ENCODE measurements at regions not wholly inside any gene's neighbourhood (a gene's known extent, or its start where the extent isn't known, plus 50 kb on each side); places are given as distances from the start of the nearest gene placed in this dataset.
"Not testable (repeated sequence)": the region's sequence is repeated elsewhere in the genome, so short reads cannot be mapped to it uniquely, and the experiment has no call there.

DNA sequence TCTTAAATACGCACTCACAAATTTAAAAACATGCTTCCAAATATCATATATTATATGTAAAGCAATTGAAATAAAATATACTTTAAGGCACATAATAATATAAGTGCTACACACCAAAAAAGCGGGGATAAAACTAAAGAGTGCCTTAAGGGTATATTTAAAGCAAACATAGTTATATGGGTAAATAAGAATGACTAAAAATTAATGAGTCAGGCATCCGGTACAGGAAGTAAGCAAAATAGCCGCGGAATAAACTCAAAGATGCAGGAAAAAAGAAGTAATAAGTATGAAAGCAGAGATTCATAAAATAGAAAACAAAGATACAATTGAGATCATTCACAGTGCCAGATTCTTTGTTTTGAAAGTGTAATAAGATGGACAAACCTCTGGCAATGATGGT lies 503.5 kb upstream of the SOX11 start:
- Mint-ChIP-seq H3K36me3 (ENCODE audit: low read depth) (no peaks in the 10 kb centered on the region), H3K4me1 (no peaks in the 10 kb centered on the region), H3K27me3 (no peaks in the 10 kb centered on the region), H3K27ac (no peak overlapping the region), H3K4me3 (no peak overlapping the region), H3K9me3 (peaks cover 14% of the 10 kb centered on the region)
- ATAC-seq (no peak), DNase-seq (no peak)

DNA sequence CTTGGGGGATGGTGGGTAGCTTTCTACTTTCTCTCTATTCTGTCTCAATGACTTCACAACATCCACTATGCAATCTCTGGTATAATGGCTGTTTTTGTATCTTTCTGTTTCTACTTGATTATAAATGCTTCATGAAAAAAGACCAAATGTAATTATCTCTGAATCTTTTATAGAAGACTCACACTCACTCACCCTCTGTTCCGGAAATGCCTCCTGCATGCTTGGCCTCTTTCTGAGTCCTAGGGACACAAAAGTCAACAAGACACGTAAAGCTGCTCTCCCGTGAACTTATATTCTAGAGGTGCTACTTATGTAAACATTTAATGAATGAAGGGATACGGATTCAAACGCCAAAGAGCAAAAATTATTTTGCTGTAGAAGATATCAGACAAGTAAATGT lies 502.2 kb upstream of the SOX11 start:
- Mint-ChIP-seq H3K4me3 (no peak overlapping the region), H3K36me3 (ENCODE audit: low read depth) (no peaks in the 10 kb centered on the region), H3K27ac (no peak overlapping the region)

DNA sequence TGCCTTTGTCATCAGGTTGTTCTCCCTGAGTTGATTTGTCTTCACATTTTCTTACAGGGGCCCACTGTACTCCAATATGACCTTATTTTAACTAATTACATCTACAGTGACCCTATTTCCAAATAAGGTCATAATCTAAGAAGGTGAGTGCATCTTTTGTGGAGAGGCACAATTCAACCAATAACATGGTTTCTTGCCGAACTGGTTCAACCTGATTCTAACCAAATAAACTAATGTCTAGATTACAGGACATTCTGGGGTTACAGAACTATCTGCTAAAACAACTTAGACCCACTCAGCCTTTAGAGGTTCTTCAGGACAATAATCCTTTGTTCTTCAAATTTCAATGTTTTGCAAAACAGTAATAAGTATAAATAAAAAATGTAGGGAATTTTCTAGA lies 496.5 kb upstream of the SOX11 start:
- no peak overlapping the region for H3K4me3 Mint-ChIP-seq
- H3K9me3 Mint-ChIP-seq = peaks cover 12% of the 10 kb centered on the region
- H3K4me1 Mint-ChIP-seq = no peaks in the 10 kb centered on the region
- DNase-seq (no peak), ATAC-seq (no peak)
- no peak overlapping the region for H3K27ac Mint-ChIP-seq
- H3K36me3 Mint-ChIP-seq (ENCODE audit: low read depth) = no peaks in the 10 kb centered on the region
- H3K27me3 Mint-ChIP-seq = no peaks in the 10 kb centered on the region

More for the DNA sequence above, 502.2 kb upstream of the SOX11 start:
- no peaks in the 10 kb centered on the region for H3K4me1 Mint-ChIP-seq
- H3K27me3 Mint-ChIP-seq = no peaks in the 10 kb centered on the region
- ATAC-seq (no peak), DNase-seq (no peak)
- peaks cover 18% of the 10 kb centered on the region for H3K9me3 Mint-ChIP-seq

DNA sequence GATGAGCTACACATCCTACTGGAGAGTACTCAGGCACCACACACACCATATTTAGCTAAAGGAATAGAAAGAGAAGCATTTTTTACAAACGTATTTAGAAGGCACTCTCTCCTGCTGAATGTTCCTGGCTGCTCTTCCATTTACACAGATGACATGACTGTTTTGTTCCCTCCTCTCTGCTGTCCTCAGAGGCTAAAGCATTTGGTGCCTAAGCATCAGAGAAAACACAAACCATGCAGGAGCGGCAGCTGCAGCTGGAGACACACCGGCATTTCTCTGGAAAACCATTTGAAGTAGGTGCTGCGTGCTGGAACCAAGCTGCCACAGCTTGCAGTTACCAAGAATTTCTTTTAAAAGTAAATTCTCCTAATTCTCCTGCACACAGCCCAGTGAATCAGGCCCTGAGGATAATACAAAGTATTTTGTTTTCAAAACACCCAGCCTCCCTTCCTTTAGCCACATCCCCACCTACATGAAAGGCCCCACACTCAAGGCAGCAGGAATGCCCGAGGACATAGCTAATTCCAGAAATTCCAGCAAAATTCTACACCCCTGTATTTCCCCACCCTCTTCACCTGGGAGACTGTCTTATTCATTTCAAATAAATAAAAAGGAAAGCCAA lies 488.9 kb upstream of the SOX11 start:
- Mint-ChIP-seq H3K9me3 (peaks cover 17% of the 10 kb centered on the region), H3K36me3 (ENCODE audit: low read depth) (no peaks in the 10 kb centered on the region), H3K4me1 (no peaks in the 10 kb centered on the region), H3K27ac (no peak overlapping the region), H3K27me3 (no peaks in the 10 kb centered on the region), H3K4me3 (no peak overlapping the region)
- no peak for DNase-seq
- no peak for ATAC-seq

- ATAC-seq; H3K4me1 Mint-ChIP-seq; DNase-seq; H3K4me3 Mint-ChIP-seq; H3K27me3 Mint-ChIP-seq; H3K27ac Mint-ChIP-seq; H3K36me3 Mint-ChIP-seq (ENCODE audit: low read depth): not testable (repeated sequence)
- H3K9me3 Mint-ChIP-seq = peaks cover 10% of the 10 kb centered on the region
These were observed 485.4 kb upstream of the SOX11 start for GRCh38 chr2:5206742-5207141.

DNA sequence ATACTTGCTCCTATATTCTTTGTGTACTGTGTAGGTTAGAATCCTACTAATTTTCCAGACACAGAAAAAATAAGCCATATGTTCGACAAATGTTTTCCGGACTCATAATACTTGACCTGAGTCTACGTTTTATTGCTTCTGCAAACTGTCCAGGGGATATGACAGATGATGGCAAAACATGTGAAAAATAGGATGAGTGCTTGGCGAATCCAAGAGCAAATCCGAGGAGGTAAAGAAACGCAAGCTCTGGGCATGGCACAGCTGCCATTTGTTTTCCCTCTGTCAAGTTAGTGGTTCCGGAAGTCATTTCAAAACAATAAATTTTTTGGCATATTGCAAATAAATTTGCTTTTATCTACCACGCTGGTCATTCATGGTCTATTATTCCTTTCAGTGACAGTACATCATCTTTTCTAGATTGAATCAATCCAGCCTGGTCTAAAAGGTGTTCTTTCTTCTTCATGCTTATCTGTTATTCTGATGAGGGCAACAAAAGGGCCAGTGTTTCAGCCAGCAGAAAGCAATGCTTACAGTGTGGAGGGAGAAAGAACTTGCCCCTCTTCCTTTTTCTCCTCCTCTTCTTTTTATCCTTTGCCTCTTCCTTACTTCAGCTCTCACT lies 476.1 kb upstream of the SOX11 start:
- H3K4me3 Mint-ChIP-seq = no peak overlapping the region
- no peak overlapping the region for H3K27ac Mint-ChIP-seq
- no peaks in the 10 kb centered on the region for H3K27me3 Mint-ChIP-seq
- H3K4me1 Mint-ChIP-seq = no peaks in the 10 kb centered on the region
- ATAC-seq (no peak), DNase-seq (no peak)
- H3K36me3 Mint-ChIP-seq (ENCODE audit: low read depth) = no peaks in the 10 kb centered on the region
- H3K9me3 Mint-ChIP-seq = peaks cover 29% of the 10 kb centered on the region

DNA sequence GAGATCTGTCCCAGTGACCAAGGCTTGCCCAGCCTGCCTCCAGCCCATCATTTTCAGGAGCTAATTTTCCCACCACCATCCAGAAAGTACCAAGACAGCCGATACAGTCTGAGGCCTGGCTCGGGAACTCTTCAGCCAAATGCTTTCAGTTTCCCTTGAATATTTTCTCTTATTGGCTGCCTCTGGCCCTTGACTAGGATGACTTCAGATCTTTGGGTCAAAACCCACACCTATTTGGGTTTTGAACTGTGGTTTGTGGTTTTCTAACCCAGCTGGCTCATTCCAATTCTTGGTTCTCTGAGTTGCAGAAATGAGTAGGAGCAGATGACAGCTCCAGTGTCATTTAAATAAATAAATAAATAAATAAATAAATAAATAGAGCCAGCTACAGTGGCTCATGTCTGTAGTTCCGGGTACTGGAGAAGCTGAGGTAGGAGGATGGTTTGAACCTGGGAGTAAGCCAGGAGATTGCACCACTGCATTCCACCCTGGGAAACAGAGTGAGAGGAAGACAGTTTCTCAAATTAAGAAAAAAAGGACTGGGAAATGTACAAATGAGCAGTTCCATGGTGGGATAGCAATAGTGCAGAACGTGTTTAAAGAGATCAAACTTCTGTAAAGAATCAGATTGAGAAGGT lies 465.0 kb upstream of the SOX11 start:
- no peak overlapping the region for H3K27ac Mint-ChIP-seq
- peaks cover 8% of the 10 kb centered on the region for H3K9me3 Mint-ChIP-seq
- no peaks in the 10 kb centered on the region for H3K4me1 Mint-ChIP-seq
- H3K27me3 Mint-ChIP-seq = no peaks in the 10 kb centered on the region
- DNase-seq = no peak
- H3K36me3 Mint-ChIP-seq (ENCODE audit: low read depth) = no peaks in the 10 kb centered on the region
- H3K4me3 Mint-ChIP-seq = no peak overlapping the region
- ATAC-seq = no peak

DNA sequence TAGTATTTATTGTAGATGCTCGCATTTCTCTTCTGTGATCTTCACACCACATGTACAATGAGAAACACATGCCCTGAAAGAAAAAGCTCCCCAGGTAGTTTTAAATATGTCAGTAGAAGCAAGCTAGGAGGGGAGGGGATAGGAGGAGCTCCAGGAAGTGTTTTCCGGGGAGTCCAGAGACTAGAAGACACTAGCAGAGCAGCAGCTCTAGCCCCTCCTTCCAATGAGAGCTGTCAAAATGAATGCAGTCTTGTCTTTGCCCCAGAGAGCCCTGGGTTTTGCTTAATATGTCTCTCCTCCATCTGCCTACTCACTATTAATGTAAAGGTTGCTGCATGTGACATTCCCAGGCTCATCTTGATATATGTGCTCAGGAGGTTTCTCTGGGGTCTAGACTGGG lies 462.6 kb upstream of the SOX11 start:
- no peaks in the 10 kb centered on the region for H3K4me1 Mint-ChIP-seq
- H3K27me3 Mint-ChIP-seq = no peaks in the 10 kb centered on the region
- no peak for DNase-seq
- no peak for ATAC-seq
- peaks cover 5% of the 10 kb centered on the region for H3K9me3 Mint-ChIP-seq
- H3K4me3 Mint-ChIP-seq = no peak overlapping the region
- no peaks in the 10 kb centered on the region for H3K36me3 Mint-ChIP-seq (ENCODE audit: low read depth)
- H3K27ac Mint-ChIP-seq = no peak overlapping the region

- Mint-ChIP-seq H3K36me3 (ENCODE audit: low read depth) (no peaks in the 10 kb centered on the region), H3K4me3 (no peak overlapping the region), H3K4me1 (no peaks in the 10 kb centered on the region), H3K27me3 (no peaks in the 10 kb centered on the region), H3K27ac (no peak overlapping the region), H3K9me3 (peaks cover 5% of the 10 kb centered on the region)
- ATAC-seq (no peak), DNase-seq (no peak)
These were observed 461.7 kb upstream of the SOX11 start for GRCh38 chr2:5230444-5230843.

DNA sequence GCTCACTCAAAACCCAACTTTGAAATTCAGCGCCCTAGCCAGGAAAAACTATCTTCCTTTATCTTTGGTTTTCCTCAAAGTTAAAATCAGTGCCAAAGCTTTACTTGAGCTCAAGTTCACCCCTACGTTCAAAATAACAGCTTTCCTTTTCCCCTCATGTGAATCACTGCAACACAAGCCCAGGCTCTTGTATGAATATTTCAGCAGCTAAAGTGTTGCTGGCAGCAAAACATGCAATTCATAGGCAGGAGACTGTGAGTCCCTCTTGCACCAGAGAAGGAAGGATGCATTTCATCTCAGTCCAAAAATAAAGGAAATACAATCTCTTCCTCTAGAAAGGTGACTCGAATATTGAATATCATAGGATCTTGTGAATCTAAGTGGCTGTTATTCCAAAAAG lies 461.3 kb upstream of the SOX11 start:
- H3K9me3 Mint-ChIP-seq = peaks cover 5% of the 10 kb centered on the region
- H3K4me3 Mint-ChIP-seq = no peak overlapping the region
- no peak for DNase-seq
- H3K27me3 Mint-ChIP-seq = no peaks in the 10 kb centered on the region
- no peaks in the 10 kb centered on the region for H3K4me1 Mint-ChIP-seq
- ATAC-seq = no peak
- H3K27ac Mint-ChIP-seq = no peak overlapping the region
- no peaks in the 10 kb centered on the region for H3K36me3 Mint-ChIP-seq (ENCODE audit: low read depth)

- Mint-ChIP-seq H3K9me3 (peaks cover 5% of the 10 kb centered on the region), H3K27ac (no peak overlapping the region), H3K36me3 (ENCODE audit: low read depth) (no peaks in the 10 kb centered on the region), H3K4me3 (no peak overlapping the region), H3K27me3 (no peaks in the 10 kb centered on the region), H3K4me1 (no peaks in the 10 kb centered on the region)
- no peak for ATAC-seq
- no peak for DNase-seq
These were observed 460.9 kb upstream of the SOX11 start for GRCh38 chr2:5231287-5231686.

GRCh38 chr2:5234563-5234962 lies 457.6 kb upstream of the SOX11 start:
- H3K36me3 Mint-ChIP-seq (ENCODE audit: low read depth) = no peaks in the 10 kb centered on the region
- H3K27me3 Mint-ChIP-seq = no peaks in the 10 kb centered on the region
- DNase-seq = no peak
- H3K27ac Mint-ChIP-seq = no peak overlapping the region
- H3K4me1 Mint-ChIP-seq = no peaks in the 10 kb centered on the region
- no peak for ATAC-seq
- H3K4me3 Mint-ChIP-seq = no peak overlapping the region
- H3K9me3 Mint-ChIP-seq = no peaks in the 10 kb centered on the region

DNA sequence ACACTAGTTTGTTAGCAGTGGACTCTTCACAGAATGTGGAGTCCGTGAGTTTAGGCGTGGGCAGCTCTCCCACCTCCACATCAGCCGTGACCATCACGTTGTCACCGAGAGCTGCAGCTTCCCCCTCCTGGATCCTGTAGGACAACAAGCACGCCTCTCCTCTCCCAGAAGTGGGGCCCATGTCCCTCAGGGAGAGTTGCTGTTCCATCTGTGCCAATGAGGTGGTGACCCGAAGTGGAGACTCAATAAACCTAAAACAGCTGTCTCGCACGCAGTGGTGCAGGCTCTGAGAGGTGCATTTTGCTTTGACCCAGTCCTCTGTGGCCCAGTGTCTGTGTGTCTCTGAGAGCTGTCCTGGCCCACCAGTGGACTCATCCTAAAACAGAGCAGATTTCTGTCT lies 456.5 kb upstream of the SOX11 start:
- Mint-ChIP-seq H3K36me3 (ENCODE audit: low read depth) (no peaks in the 10 kb centered on the region), H3K4me1 (no peaks in the 10 kb centered on the region), H3K4me3 (no peak overlapping the region), H3K9me3 (no peaks in the 10 kb centered on the region), H3K27ac (no peak overlapping the region), H3K27me3 (no peaks in the 10 kb centered on the region)
- DNase-seq (no peak), ATAC-seq (no peak)

- H3K4me3 Mint-ChIP-seq = no peak overlapping the region
- DNase-seq (no peak), ATAC-seq (no peak)
- H3K4me1 Mint-ChIP-seq = no peaks in the 10 kb centered on the region
- H3K36me3 Mint-ChIP-seq (ENCODE audit: low read depth) = no peaks in the 10 kb centered on the region
- H3K9me3 Mint-ChIP-seq = no peaks in the 10 kb centered on the region
- no peak overlapping the region for H3K27ac Mint-ChIP-seq
- H3K27me3 Mint-ChIP-seq = no peaks in the 10 kb centered on the region
These were observed 455.9 kb upstream of the SOX11 start for GRCh38 chr2:5236249-5236648.

DNA sequence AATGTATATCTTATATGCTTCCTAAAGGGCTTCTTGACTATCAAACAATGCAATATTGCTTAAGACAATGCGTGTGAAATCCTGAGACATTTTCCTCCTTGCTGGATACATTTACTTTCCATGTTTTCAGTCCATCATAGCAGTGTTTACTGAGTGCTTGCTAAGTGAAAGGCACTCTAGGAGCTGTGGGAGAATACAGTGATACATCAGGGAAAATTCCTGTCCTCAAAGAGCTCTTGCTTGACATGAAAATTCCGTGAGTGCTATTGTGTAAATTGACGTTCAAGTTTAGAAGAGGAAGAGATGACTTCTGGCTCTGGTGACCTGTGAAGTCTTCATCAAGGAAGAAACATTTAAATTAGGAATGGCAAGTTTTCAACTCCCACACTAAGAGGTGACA lies 449.4 kb upstream of the SOX11 start:
- ATAC-seq = no peak
- H3K9me3 Mint-ChIP-seq = peaks cover 8% of the 10 kb centered on the region
- H3K27ac Mint-ChIP-seq = no peak overlapping the region
- no peak overlapping the region for H3K4me3 Mint-ChIP-seq
- no peaks in the 10 kb centered on the region for H3K27me3 Mint-ChIP-seq
- no peaks in the 10 kb centered on the region for H3K4me1 Mint-ChIP-seq
- DNase-seq = no peak
- no peaks in the 10 kb centered on the region for H3K36me3 Mint-ChIP-seq (ENCODE audit: low read depth)
